Activated CD8-positive, alpha-beta memory T cell treated with anti-CD3 and anti-CD28 coated beads, Interleukin-2, amount 50 U/mL, for 4 hours (primary cell): ENCODE measurements at regions not wholly inside any gene's neighbourhood (a gene's known extent, or its start where the extent isn't known, plus 50 kb on each side); places are given as distances from the start of the nearest gene placed in this dataset.

Experiments
- DNase-seq: peaks from one replicate; pipeline ENCODE4 v3.0.0-alpha.2; 2020

- no peak for DNase-seq
Observed at GRCh38 chr11:134638796-134639430, 226.9 kb upstream of the B3GAT1 start.

- no peak for DNase-seq
Observed at GRCh38 chr11:134637091-134638015, 225.3 kb upstream of the B3GAT1 start.

- DNase-seq: no peak
Observed at GRCh38 chr11:134636071-134636470, 224.0 kb upstream of the B3GAT1 start.

- no peak for DNase-seq
Observed at GRCh38 chr11:134634897-134635831, 223.1 kb upstream of the B3GAT1 start.

GRCh38 chr11:134633276-134633675 is 221.2 kb upstream of the B3GAT1 start:
- DNase-seq: no peak

GRCh38 chr11:134632347-134633119 is 220.5 kb upstream of the B3GAT1 start:
- DNase-seq: no peak

GRCh38 chr11:134630861-134631260 is 218.8 kb upstream of the B3GAT1 start:
- no peak for DNase-seq

- no peak for DNase-seq
Observed at GRCh38 chr11:134628426-134628825, 216.4 kb upstream of the B3GAT1 start.

- DNase-seq: no peak
Observed at GRCh38 chr11:134626032-134626431, 214.0 kb upstream of the B3GAT1 start.

GRCh38 chr11:134625631-134626030 is 213.6 kb upstream of the B3GAT1 start:
- no peak for DNase-seq

GRCh38 chr11:134625151-134625550 is 213.1 kb upstream of the B3GAT1 start:
- DNase-seq: no peak

GRCh38 chr11:134624166-134624920 is 212.3 kb upstream of the B3GAT1 start:
- no peak for DNase-seq

GRCh38 chr11:134623711-134624110 is 211.7 kb upstream of the B3GAT1 start:
- no peak for DNase-seq

GRCh38 chr11:134622458-134622857 is 210.4 kb upstream of the B3GAT1 start:
- no peak for DNase-seq

- DNase-seq: no peak
Observed at GRCh38 chr11:134617360-134617759, 205.3 kb upstream of the B3GAT1 start.

- no peak for DNase-seq
Observed at GRCh38 chr11:134616038-134616437, 204.0 kb upstream of the B3GAT1 start.

GRCh38 chr11:134615041-134615615 is 203.1 kb upstream of the B3GAT1 start:
- DNase-seq: no peak

GRCh38 chr11:134614141-134614540 is 202.1 kb upstream of the B3GAT1 start:
- DNase-seq: no peak

GRCh38 chr11:134613646-134614045 is 201.6 kb upstream of the B3GAT1 start:
- DNase-seq: no peak

- DNase-seq: no peak
Observed at GRCh38 chr11:134612140-134613030, 200.3 kb upstream of the B3GAT1 start.
